MM.1S (cell line): ENCODE measurements at regions not wholly inside any gene's neighbourhood (a gene's known extent, or its start where the extent isn't known, plus 50 kb on each side); places are given as distances from the start of the nearest gene placed in this dataset.
"Not testable (repeated sequence)": the region's sequence is repeated elsewhere in the genome, so short reads cannot be mapped to it uniquely, and the experiment has no call there.

Experiments used
- CTCF ChIP-seq: fragments of 300-600 bp; sonication (generic); IDR thresholded peaks from 2 replicates; pipeline ENCODE4 v1.5.1; 2016; ENCODE audit warnings: antibody characterized with exemption, low read length, mixed read lengths
- EZH2 ChIP-seq: fragments of 300-600 bp; sonication (generic); optimal IDR thresholded peaks from 2 replicates; pipeline ENCODE3; 2017; ENCODE audit warnings: low read depth, mild to moderate bottlenecking, antibody characterized with exemption, low read length, mixed read lengths
- EZH2phosphoT487 ChIP-seq: fragments of 300-600 bp; sonication (generic); IDR thresholded peaks from 2 replicates; pipeline ENCODE4 v1.6.1; 2018; ENCODE audit warnings: antibody characterized with exemption, low read length

- TF ChIP-seq CTCF, EZH2, EZH2phosphoT487: not testable (repeated sequence)
Observed at GRCh38 chr5:94086635-94087034, 345.2 kb upstream of the POU5F2 start.
